Fibroblast of skin of back (primary cell): ENCODE measurements at regions not wholly inside any gene's neighbourhood (a gene's known extent, or its start where the extent isn't known, plus 50 kb on each side); places are given as distances from the start of the nearest gene placed in this dataset.
"Not testable (repeated sequence)": the region's sequence is repeated elsewhere in the genome, so short reads cannot be mapped to it uniquely, and the experiment has no call there.

ENCODE experiments used
- DNase-seq: peaks from one replicate; pipeline ENCODE4 v3.0.0-alpha.2; 2013

- DNase-seq, result no peak
These were observed 725.3 kb downstream of the COL12A1 start for GRCh38 chr6:74480561-74480960.

- no peak for DNase-seq
These were observed 725.9 kb downstream of the COL12A1 start for GRCh38 chr6:74479960-74480359.

DNA sequence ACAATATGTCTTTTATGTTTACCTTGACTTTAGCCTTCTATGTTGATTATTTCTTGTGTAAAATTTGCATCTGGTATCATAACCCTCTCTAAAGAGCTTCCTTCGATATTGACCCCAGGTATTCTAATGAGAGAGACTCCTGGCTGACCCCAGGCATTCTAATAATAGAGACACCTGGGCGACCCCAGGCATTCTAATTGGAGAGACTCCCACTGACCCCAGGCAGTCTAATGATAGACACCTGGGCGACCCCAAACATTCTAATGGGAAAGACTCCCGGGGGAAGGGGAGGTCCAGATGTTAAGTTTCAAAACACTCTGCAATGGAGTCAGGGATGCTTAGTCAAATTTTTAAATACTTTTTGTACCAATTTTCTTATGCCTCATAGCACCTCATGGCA is 726.4 kb downstream of the COL12A1 start:
- DNase-seq, result no peak

DNA sequence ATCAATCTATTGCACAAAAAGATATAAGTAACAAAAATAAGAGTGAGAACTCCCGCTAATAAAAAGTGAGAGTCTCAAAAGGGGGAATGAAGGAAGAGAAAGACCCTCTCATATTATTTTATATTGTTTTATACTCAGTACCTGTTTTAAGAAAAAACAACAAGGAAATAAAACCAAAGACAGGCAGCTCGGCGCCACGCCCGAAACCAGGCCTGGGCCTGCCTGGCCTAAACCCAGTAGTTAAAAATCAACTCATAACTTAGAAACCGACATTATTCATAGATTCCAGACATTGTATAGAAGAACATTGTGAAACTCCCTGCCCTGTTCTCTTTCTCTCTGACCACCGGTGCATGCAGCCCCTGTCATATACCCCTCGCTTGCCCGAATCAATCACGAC is 731.8 kb downstream of the COL12A1 start:
- DNase-seq, result not testable (repeated sequence)

DNA sequence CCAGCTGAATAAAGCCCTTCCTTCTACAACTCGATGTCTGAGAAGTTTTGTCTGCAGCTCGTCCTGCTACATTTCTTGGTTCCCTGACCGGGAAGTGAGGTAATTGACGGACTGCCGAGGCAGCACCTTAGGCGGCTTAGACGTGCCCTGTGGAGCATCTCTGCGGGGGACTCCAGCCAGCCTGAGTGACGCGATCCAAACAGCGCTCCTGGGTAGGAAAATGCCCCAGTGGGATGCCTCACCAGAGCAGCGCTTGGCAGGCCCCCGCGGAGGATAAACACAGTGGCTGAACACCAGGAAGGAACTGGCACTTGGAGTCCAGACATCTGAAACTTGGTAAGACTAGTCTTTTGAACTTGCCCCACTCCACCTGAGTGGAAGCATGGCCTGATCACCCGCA is 737.3 kb downstream of the COL12A1 start:
- DNase-seq, result not testable (repeated sequence)

DNA sequence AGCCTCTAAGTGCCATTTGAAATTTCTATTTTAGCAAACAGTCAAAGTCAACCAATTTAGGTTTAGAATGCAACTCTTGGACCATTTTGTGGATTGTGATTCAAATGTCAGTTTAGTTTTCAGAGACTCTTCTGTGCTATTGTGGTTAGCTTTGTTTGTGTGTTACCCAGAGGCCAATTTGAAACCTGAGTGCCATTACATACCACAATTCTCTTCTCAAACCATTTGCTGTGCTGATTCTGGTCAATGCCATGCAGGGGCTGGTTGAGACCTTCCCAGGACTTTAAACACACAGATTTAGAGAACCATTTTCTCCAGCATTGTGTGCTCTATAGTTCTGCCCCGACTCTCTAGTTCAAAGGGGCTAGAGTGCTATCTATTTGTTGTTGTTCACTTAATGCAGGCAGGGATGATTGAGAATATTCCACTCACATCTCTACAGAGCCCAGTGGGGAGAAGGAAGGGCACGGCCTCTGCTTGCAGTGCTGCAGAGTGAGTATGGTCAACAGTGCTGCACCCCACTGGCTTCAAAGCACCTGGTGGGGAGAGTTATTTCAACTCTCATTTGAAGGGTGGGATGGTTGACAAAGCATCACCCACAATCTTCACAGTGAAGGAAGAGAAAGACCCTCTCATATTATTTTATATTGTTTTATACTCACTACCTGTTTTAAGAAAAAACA is 738.2 kb downstream of the COL12A1 start:
- DNase-seq, result no peak

- DNase-seq, result no peak
These were observed 739.3 kb downstream of the COL12A1 start for GRCh38 chr6:74466572-74466971.

DNA sequence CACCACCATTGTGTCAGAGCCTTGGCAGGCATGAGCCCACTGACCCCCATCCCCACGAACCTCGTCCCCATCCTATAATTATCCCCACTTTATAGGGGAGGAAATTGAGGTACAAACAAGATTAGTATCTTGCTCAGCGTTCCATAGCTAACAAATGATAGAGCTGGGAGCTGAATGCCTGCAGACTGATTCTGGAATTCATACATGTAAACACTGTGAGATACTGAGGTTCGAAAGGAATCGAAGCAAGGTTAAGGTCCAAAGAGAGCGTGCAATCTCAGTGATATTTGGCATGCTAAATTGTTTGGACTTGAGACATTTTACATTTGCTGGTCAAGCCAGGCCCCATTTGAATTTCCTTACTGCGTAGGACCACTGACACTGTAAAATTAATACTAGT is 746.6 kb downstream of the COL12A1 start:
- no peak for DNase-seq

DNA sequence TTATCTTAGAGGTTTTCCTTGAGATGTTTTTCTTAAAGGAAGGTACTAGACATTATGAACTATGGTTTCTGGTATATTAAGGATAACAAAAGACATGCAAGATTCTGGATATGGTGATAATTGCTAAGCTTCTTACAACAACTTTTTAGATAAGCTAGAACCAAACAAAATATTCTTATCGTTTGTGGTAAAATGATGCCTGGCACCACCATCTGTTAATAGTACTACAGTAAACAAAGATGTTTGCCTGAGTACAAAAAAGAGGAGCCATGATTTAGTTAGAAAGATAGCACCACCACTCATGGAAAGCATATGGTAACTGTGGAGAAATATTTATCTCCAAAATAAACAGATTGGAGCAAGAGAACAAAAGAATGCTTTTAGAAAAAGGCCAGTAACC is 747.3 kb downstream of the COL12A1 start:
- DNase-seq, result no peak

GRCh38 chr6:74455786-74456185 is 750.1 kb downstream of the COL12A1 start:
- DNase-seq, result no peak

- no peak for DNase-seq
These were observed 753.9 kb downstream of the COL12A1 start for GRCh38 chr6:74451953-74452352.

GRCh38 chr6:74448850-74449249 is 752.8 kb downstream of the CD109 start:
- DNase-seq, result no peak

- DNase-seq, result peak; percentile 86
These were observed 751.0 kb downstream of the CD109 start for GRCh38 chr6:74447013-74447412.

- DNase-seq, result no peak
These were observed 743.3 kb downstream of the CD109 start for GRCh38 chr6:74439123-74439811.

- not testable (repeated sequence) for DNase-seq
These were observed 742.4 kb downstream of the CD109 start for GRCh38 chr6:74438395-74438794.

GRCh38 chr6:74434171-74434570 is 738.2 kb downstream of the CD109 start:
- no peak for DNase-seq

GRCh38 chr6:74431873-74432580 is 736.0 kb downstream of the CD109 start:
- DNase-seq, result peak; percentile 40

DNA sequence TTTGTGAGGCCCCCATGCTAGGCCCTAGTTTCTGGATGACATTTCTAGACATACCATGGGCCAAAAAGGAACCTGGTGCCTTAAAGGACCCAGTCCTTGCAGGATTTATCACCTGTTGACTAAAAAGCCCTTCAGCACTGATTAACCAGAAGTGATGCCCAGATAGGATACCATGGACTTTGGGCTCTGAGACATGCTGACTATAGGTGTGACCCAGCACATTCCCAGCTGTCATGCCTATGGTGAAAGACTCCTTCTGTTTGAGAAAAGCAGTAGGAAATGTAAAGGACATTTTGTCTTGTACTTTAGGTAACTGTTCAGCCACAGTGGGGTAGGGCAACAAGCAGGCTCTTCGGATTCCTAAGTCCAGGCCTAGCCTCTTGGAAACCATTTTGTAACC is 724.2 kb downstream of the CD109 start:
- no peak for DNase-seq

DNA sequence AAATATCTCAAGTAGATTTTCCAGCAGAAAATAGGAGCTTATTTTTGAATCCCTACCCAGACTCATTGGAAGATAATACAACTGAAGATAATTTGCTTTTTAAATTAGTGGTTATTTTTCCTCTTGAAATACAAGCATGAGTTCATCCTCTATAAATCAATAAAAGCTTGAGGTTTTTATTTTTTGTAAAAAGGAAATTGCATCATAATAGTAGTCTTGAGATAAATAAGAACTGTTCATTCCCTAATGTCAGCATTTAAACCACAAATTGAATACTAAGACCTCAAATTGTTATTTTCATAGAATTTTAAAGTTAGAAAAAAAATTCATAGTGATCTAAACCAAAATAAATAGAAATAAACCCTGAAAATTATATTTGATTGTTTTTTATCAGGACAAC is 719.1 kb downstream of the CD109 start:
- DNase-seq, result no peak

- DNase-seq, result peak; percentile 54
These were observed 714.6 kb downstream of the CD109 start for GRCh38 chr6:74410630-74411029.

GRCh38 chr6:74409447-74409846 is 713.4 kb downstream of the CD109 start:
- peak; percentile 78 for DNase-seq

- DNase-seq, result peak; percentile 14
These were observed 712.8 kb downstream of the CD109 start for GRCh38 chr6:74408844-74409243.

- DNase-seq, result no peak
These were observed 708.4 kb downstream of the CD109 start for GRCh38 chr6:74404366-74404765.

DNA sequence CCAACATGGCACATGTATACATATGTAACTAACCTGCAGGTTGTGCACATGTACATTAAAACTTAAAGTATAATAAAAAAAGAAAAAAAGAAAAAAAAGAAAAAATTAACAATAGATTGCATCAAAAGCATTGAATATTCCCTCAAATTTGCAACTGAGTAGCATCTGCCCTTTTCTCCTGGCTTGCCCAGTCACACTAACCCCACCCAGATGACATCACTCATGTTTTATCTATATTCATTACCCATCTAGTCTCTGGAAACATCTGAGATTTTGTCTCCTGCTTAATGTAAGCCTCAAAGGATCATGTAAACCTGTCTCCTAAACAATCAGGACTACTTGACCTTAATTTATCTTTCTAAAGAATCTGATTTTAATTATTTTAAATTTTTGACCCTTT is 706.8 kb downstream of the CD109 start:
- DNase-seq, result no peak
